Activated naive CD4-positive, alpha-beta T cell treated with anti-CD3 and anti-CD28 coated beads for 36 hours (primary cell): ENCODE measurements at regions not wholly inside any gene's neighbourhood (a gene's known extent, or its start where the extent isn't known, plus 50 kb on each side); places are given as distances from the start of the nearest gene placed in this dataset.

ENCODE experiments used
- CTCF ChIA-PET: fragments of 350-600 bp; sonication (Branson Sonifier 250); formaldehyde crosslinking; loops from one replicate; lab custom pipeline; 2021; ENCODE audit warnings: antibody characterized with exemption; lab: Charles Lee
- DNase-seq: peaks from one replicate; pipeline ENCODE4 v3.0.0-alpha.2; 2020
- H3K27ac Mint-ChIP-seq: one replicate; pipeline ENCODE4 v1.8.0; 2021; ENCODE audit warnings: mild to moderate bottlenecking, mixed read lengths
- H3K27me3 Mint-ChIP-seq: one replicate; pipeline ENCODE4 v1.8.0; 2021; ENCODE audit warnings: low read depth, mixed read lengths
- H3K36me3 Mint-ChIP-seq: one replicate; pipeline ENCODE4 v1.8.0; 2021; ENCODE audit warnings: low read depth, mixed read lengths
- H3K4me1 Mint-ChIP-seq: one replicate; pipeline ENCODE4 v1.8.0; 2021; ENCODE audit warnings: low read depth, mixed read lengths
- H3K4me3 Mint-ChIP-seq: one replicate; pipeline ENCODE4 v1.8.0; 2021; ENCODE audit warnings: mild to moderate bottlenecking, moderate library complexity, mixed read lengths
- H3K9me3 Mint-ChIP-seq: one replicate; pipeline ENCODE4 v1.8.0; 2021; ENCODE audit warnings: mixed read lengths
- intact Hi-C: fragments of 100-400 bp; cut with micrococcal nuclease; formaldehyde crosslinking; loops from one replicate; pipeline ENCODE4 v1.15.1; 2023

DNA sequence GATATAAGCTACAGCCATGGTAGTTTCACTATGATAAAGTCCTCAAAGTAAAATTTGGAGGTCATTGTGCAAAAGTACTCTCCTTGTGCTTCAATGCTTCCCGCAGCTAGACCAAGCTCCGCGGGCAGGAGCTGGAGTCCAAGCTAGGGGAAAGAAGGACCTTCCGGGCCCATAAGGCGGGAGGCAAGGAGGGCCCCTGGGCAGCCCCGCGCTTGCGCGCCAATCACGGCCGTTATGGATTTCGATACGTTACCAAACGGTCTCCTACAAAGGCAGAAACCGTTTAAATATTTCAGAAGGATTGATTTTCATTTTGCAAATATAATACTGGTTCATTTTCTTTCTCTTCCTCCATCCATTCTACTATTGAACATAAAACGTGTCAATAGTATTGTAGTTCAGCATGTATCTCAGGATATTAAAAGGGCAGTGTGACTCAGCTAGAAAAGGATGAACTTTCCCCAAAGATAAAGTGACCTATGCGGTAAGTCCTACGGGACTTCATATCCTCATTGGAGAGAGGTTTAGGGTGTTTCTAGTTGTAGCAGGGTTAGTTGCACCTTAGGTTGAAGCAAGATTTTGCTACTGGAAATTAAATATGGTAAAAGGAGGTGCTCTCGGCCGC lies 128.0 kb downstream of the KIF20B start:
- Mint-ChIP-seq H3K27ac (no peak overlapping the region), H3K9me3 (peaks cover 4% of the 10 kb centered on the region), H3K4me1 (no peaks in the 10 kb centered on the region), H3K36me3 (no peaks in the 10 kb centered on the region), H3K4me3 (no peak overlapping the region), H3K27me3 (no peaks in the 10 kb centered on the region)
- no peak for DNase-seq
- CTCF ChIA-PET, result interaction anchor here (0.7 kb wide), 2 partner anchors 37 to 649 kb away, joined by 4 read pairs; no protein-coding TSS in a partner anchor
- intact Hi-C loops, result no loop called here

- H3K36me3 Mint-ChIP-seq, result no peaks in the 10 kb centered on the region
- H3K4me3 Mint-ChIP-seq, result no peak overlapping the region
- H3K9me3 Mint-ChIP-seq, result peaks cover 4% of the 10 kb centered on the region
- H3K27ac Mint-ChIP-seq, result no peak overlapping the region
- CTCF ChIA-PET, result no interaction called here
- intact Hi-C loops, result no loop called here
- H3K4me1 Mint-ChIP-seq, result no peaks in the 10 kb centered on the region
- no peaks in the 10 kb centered on the region for H3K27me3 Mint-ChIP-seq
- DNase-seq, result no peak
These were observed 128.5 kb downstream of the KIF20B start for GRCh38 chr10:89829887-89830269.

GRCh38 chr10:89830624-89831023 lies 129.2 kb downstream of the KIF20B start:
- H3K9me3 Mint-ChIP-seq, result peaks cover 4% of the 10 kb centered on the region
- CTCF ChIA-PET, result interaction anchor here (0.6 kb wide), 1 partner anchor 750 kb away, joined by 4 read pairs; no protein-coding TSS in a partner anchor
- no peak overlapping the region for H3K4me3 Mint-ChIP-seq
- no peaks in the 10 kb centered on the region for H3K4me1 Mint-ChIP-seq
- intact Hi-C loops, result no loop called here
- no peak for DNase-seq
- no peak overlapping the region for H3K27ac Mint-ChIP-seq
- no peaks in the 10 kb centered on the region for H3K36me3 Mint-ChIP-seq
- H3K27me3 Mint-ChIP-seq, result no peaks in the 10 kb centered on the region

- Mint-ChIP-seq H3K27ac (no peak overlapping the region), H3K4me1 (peaks cover 8% of the 10 kb centered on the region), H3K27me3 (peaks cover 9% of the 10 kb centered on the region), H3K36me3 (no peaks in the 10 kb centered on the region), H3K9me3 (peaks cover 4% of the 10 kb centered on the region), H3K4me3 (peak overlapping the region; percentile 76)
- no peak for DNase-seq
- CTCF ChIA-PET, result interaction anchor here (0.9 kb wide), 1 partner anchor 31 kb away, joined by 3 read pairs; no protein-coding TSS in a partner anchor
- intact Hi-C loops, result loop anchor here (1.0 to 2.0 kb wide), 3 partner anchors 32 to 136 kb away; partner anchors contain the start of gene KIF20B
These were observed 135.4 kb downstream of the KIF20B start for GRCh38 chr10:89836840-89837164.

- peak; percentile 29 for DNase-seq
- peaks cover 4% of the 10 kb centered on the region for H3K9me3 Mint-ChIP-seq
- peaks cover 9% of the 10 kb centered on the region for H3K27me3 Mint-ChIP-seq
- intact Hi-C loops, result loop anchor here (1.0 to 2.0 kb wide), 4 partner anchors 25 to 136 kb away; partner anchors contain the start of gene KIF20B
- no peaks in the 10 kb centered on the region for H3K36me3 Mint-ChIP-seq
- no peak overlapping the region for H3K27ac Mint-ChIP-seq
- CTCF ChIA-PET, result interaction anchor here (0.9 to 1.0 kb wide), 2 partner anchors 32 to 733 kb away, joined by 3 to 4 read pairs; no protein-coding TSS in a partner anchor
- peak overlapping the region; percentile 76 for H3K4me3 Mint-ChIP-seq
- H3K4me1 Mint-ChIP-seq, result peaks cover 8% of the 10 kb centered on the region
These were observed 136.0 kb downstream of the KIF20B start for GRCh38 chr10:89837165-89838043.

- peak; percentile 12 for DNase-seq
- Mint-ChIP-seq H3K27me3 (peaks cover 9% of the 10 kb centered on the region), H3K9me3 (peaks cover 4% of the 10 kb centered on the region), H3K4me3 (peak overlapping the region; percentile 76), H3K27ac (no peak overlapping the region), H3K36me3 (no peaks in the 10 kb centered on the region), H3K4me1 (peaks cover 8% of the 10 kb centered on the region)
- intact Hi-C loops, result loop anchor here (1.0 kb wide), 1 partner anchor 24 kb away; no protein-coding TSS in a partner anchor
- CTCF ChIA-PET, result interaction anchor here (1.0 kb wide), 1 partner anchor 732 kb away, joined by 4 read pairs; no protein-coding TSS in a partner anchor
These were observed 136.7 kb downstream of the KIF20B start for GRCh38 chr10:89838044-89838615.

- intact Hi-C loops, result no loop called here
- peaks cover 10% of the 10 kb centered on the region for H3K27me3 Mint-ChIP-seq
- H3K9me3 Mint-ChIP-seq, result no peaks in the 10 kb centered on the region
- no peak overlapping the region for H3K4me3 Mint-ChIP-seq
- no peak for DNase-seq
- H3K36me3 Mint-ChIP-seq, result no peaks in the 10 kb centered on the region
- CTCF ChIA-PET, result no interaction called here
- H3K4me1 Mint-ChIP-seq, result no peaks in the 10 kb centered on the region
- no peak overlapping the region for H3K27ac Mint-ChIP-seq
These were observed 144.3 kb downstream of the KIF20B start for GRCh38 chr10:89845541-89846280.

DNA sequence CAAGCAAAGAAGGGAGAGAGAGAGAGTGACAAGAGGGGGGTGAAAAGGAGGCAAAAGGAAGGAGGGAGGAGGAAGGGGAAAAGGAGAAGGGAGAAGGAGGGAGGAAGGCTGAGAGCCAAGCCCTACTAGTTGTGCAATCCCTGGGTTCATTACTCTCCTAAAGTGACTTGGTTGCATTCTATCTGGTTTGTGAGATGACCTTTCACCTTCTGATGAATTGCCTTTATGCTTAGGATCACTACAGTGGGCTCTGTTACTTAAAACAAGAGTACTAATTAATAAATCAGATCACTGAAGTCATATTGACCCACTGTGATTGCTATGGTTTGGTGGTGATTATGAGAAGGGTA lies 144.9 kb downstream of the KIF20B start:
- Mint-ChIP-seq H3K9me3 (no peaks in the 10 kb centered on the region), H3K27me3 (peaks cover 10% of the 10 kb centered on the region), H3K27ac (no peak overlapping the region), H3K36me3 (no peaks in the 10 kb centered on the region), H3K4me3 (no peak overlapping the region), H3K4me1 (no peaks in the 10 kb centered on the region)
- CTCF ChIA-PET, result no interaction called here
- intact Hi-C loops, result no loop called here
- no peak for DNase-seq

- Mint-ChIP-seq H3K27ac (no peak overlapping the region), H3K4me3 (no peak overlapping the region), H3K9me3 (no peaks in the 10 kb centered on the region), H3K36me3 (no peaks in the 10 kb centered on the region), H3K4me1 (no peaks in the 10 kb centered on the region), H3K27me3 (peaks cover 10% of the 10 kb centered on the region)
- CTCF ChIA-PET, result no interaction called here
- intact Hi-C loops, result no loop called here
- DNase-seq, result no peak
These were observed 145.4 kb downstream of the KIF20B start for GRCh38 chr10:89846786-89847185.

- CTCF ChIA-PET, result interaction anchor here (1.0 kb wide), 1 partner anchor 49 kb away, joined by 3 read pairs; no protein-coding TSS in a partner anchor
- Mint-ChIP-seq H3K9me3 (no peaks in the 10 kb centered on the region), H3K27ac (no peak overlapping the region), H3K36me3 (no peaks in the 10 kb centered on the region), H3K4me1 (no peaks in the 10 kb centered on the region), H3K4me3 (no peak overlapping the region), H3K27me3 (peaks cover 7% of the 10 kb centered on the region)
- no peak for DNase-seq
- intact Hi-C loops, result no loop called here
These were observed 151.5 kb downstream of the KIF20B start for GRCh38 chr10:89852872-89853271.

DNA sequence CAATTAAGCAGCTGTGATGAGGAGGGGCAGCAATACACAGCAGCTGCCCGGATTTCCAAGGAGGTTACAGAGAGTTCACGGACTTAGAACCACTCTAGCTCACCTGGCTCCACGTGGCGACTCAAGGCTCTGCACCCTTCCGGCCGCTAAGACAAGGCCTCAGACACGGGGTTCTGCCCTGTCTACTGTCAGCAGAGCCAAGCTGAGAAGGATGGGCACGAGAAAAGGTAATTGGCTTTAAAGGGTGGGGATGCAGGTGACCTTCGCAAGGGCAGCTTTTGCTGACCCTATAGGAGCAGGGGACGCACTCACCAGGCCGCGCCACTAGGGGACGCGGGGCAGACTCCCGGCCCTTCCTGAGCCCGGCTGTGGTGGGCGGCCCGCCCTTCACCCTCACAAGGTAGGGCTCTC lies 152.4 kb downstream of the KIF20B start:
- Mint-ChIP-seq H3K36me3 (no peaks in the 10 kb centered on the region), H3K4me1 (no peaks in the 10 kb centered on the region), H3K27me3 (peaks cover 7% of the 10 kb centered on the region), H3K27ac (no peak overlapping the region), H3K9me3 (no peaks in the 10 kb centered on the region), H3K4me3 (no peak overlapping the region)
- intact Hi-C loops, result no loop called here
- DNase-seq, result no peak
- CTCF ChIA-PET, result no interaction called here
